ENCODE measurements at regions not wholly inside any gene's neighbourhood (a gene's known extent, or its start where the extent isn't known, plus 50 kb on each side); places are given as distances from the start of the nearest gene placed in this dataset.
A peak's percentile ranks its signal among the peaks of the same experiment; 100 is the strongest.

DNA sequence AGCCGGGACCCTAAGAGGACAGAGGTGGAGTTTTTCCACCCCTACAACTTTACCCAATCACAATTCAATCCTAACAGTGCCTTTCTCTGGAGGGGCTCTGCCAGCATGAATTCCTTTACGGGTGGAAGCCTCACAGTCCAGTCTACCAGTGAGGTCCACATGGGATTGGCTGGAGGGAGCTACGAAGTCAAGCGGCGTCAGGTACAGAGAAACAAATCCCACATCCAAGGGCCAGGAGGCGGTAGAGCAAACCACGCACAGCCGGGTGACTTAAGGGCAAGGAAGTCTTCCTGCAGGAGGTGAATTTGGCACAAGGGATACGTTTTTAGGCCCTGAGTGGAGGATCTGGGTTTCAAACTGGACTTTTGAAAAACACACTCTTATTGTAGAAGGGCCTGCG, 199.6 kb downstream of the UQCRFS1 start:
- Mint-ChIP-seq H3K9me3 (no peaks in the 10 kb centered on the region; a peak in 1 of 5 replicates), H3K27me3 (ENCODE audit: low read depth) (peaks cover 36% of the 10 kb centered on the region), H3K4me1 (peaks cover 22 to 36% of the 10 kb centered on the region in 2 experiments), H3K4me3 (no peak overlapping the region), H3K27ac (no peak overlapping the region; a peak in 1 of 7 replicates), H3K36me3 (ENCODE audit: insufficient read depth in 1 of 3, low read depth in 3 of 3) (no peaks in the 10 kb centered on the region)
- peak; percentile 63 for DNase-seq
- 0 out of 2 replicates have a peak, but pooled peaks cover 4% of the 10 kb centered on the region for H3K4me1 ChIP-seq (ENCODE audit: insufficient read depth, low read length)
- H3K14ac ChIP-seq (ENCODE audit: insufficient read depth, low read length), result no peak overlapping the region
- H4K91ac ChIP-seq (ENCODE audit: insufficient read length, low read depth, low read length), result no peak overlapping the region
- H3K4ac ChIP-seq (ENCODE audit: low read depth, low read length), result no peak overlapping the region
- no peaks in the 10 kb centered on the region for H3K79me1 ChIP-seq (ENCODE audit: insufficient read depth, low read depth, low read length, poor library complexity, severe bottlenecking)
- H2BK20ac ChIP-seq (ENCODE audit: low read depth, low read length, poor library complexity, severe bottlenecking), result no peak overlapping the region
- no peaks in the 10 kb centered on the region for H4K20me1 ChIP-seq (ENCODE audit: control insufficient read depth, insufficient read depth, insufficient read length)
- H3K23me2 ChIP-seq (ENCODE audit: insufficient read length, low read depth, low read length, poor library complexity, severe bottlenecking), result no peaks in the 10 kb centered on the region
- no peak overlapping the region for H3K23ac ChIP-seq (ENCODE audit: insufficient read length, low read depth, low read length)
- no peak overlapping the region for H3K4me2 ChIP-seq (ENCODE audit: insufficient read depth, insufficient read length, low read length)
- TF ChIP-seq, protein P1, sequence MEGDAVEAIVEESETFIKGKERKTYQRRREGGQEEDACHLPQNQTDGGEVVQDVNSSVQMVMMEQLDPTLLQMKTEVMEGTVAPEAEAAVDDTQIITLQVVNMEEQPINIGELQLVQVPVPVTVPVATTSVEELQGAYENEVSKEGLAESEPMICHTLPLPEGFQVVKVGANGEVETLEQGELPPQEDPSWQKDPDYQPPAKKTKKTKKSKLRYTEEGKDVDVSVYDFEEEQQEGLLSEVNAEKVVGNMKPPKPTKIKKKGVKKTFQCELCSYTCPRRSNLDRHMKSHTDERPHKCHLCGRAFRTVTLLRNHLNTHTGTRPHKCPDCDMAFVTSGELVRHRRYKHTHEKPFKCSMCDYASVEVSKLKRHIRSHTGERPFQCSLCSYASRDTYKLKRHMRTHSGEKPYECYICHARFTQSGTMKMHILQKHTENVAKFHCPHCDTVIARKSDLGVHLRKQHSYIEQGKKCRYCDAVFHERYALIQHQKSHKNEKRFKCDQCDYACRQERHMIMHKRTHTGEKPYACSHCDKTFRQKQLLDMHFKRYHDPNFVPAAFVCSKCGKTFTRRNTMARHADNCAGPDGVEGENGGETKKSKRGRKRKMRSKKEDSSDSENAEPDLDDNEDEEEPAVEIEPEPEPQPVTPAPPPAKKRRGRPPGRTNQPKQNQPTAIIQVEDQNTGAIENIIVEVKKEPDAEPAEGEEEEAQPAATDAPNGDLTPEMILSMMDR (conservative IDR thresholded peaks at IDR 0.05), result peak; percentile 42
- H3K56ac ChIP-seq (ENCODE audit: insufficient read length, low read depth, low read length), result no peak overlapping the region
- no peak overlapping the region for H2BK5ac ChIP-seq (ENCODE audit: insufficient read length, low read length)
- no peak overlapping the region for H2AFZ ChIP-seq (ENCODE audit: low read length)
- H3K27ac ChIP-seq (ENCODE audit: insufficient read length, low read depth, low read length), result no peak overlapping the region
- no peak overlapping the region for H2BK12ac ChIP-seq (ENCODE audit: insufficient read length, low read depth, low read length)
- no peaks in the 10 kb centered on the region for H3K79me2 ChIP-seq (ENCODE audit: insufficient read depth, low read length)
- no peaks in the 10 kb centered on the region; the same call in 1 of the 2 replicates for H3K27me3 ChIP-seq (ENCODE audit: insufficient read depth, low read length)
- no peaks in the 10 kb centered on the region for H3K9me3 ChIP-seq (ENCODE audit: control insufficient read depth, low read depth, low read length)
- H3T11ph ChIP-seq (ENCODE audit: low read length), result no peak overlapping the region
- H3K9ac ChIP-seq (ENCODE audit: extremely low read depth, insufficient read length, low read length), result no peak overlapping the region
- H4K8ac ChIP-seq (replicated peaks; ENCODE audit: insufficient read length, low read depth, low read length), result no peak overlapping the region
- no peak overlapping the region for H3K18ac ChIP-seq (ENCODE audit: insufficient read length, low read depth, low read length)
- H4K5ac ChIP-seq (ENCODE audit: insufficient read length, low read depth, low read length), result no peak overlapping the region
- no peak overlapping the region for H2AK5ac ChIP-seq (ENCODE audit: insufficient read length, low read length)
- no peak overlapping the region for H2BK15ac ChIP-seq (ENCODE audit: low read depth, low read length)
- no peak overlapping the region for H2BK120ac ChIP-seq (ENCODE audit: low read depth, low read length, poor library complexity, severe bottlenecking)
- WGBS (ENCODE audit: extremely low coverage, insufficient read length, low lambda C conversion rate), result no CpG with 5 or more reads among the region's 10 CpGs
